Lung (tissue), 11 donors: ENCODE measurements at regions not wholly inside any gene's neighbourhood (a gene's known extent, or its start where the extent isn't known, plus 50 kb on each side); places are given as distances from the start of the nearest gene placed in this dataset.

Experiments used
- ATAC-seq: fragments of 200-7000 bp; cut with Tn5 transposase; one replicate; pipeline ENCODE4 v1.9.1; 2020; ENCODE audit warnings: moderate number of reproducible peaks; ENCODE audit not compliant: insufficient read depth, low FRiP score
- DNase-seq, 3 donors: peaks; one replicate each; pipeline ENCODE4 v3.0.0-alpha.2; 2013 to 2017
- H3K27ac ChIP-seq, 2 donors: one replicate each; pipeline ENCODE4 v1.5.1; 2013; ENCODE audit warnings: mild to moderate bottlenecking in 2 of 2, moderate library complexity in 2 of 2, control low read depth in 1 of 2, inconsistent platforms in 1 of 2, low read depth in 1 of 2, low read length in 1 of 2
- H3K27me3 ChIP-seq, 3 donors: one replicate each; pipeline ENCODE4 v1.5.1; 2013; ENCODE audit warnings: low read length in 2 of 3; ENCODE audit not compliant: control insufficient read depth in 3 of 3, insufficient read depth in 3 of 3
- H3K36me3 ChIP-seq, 4 donors: one replicate each; pipeline ENCODE4 v1.5.1; 2013; ENCODE audit warnings: low read length in 4 of 4, mild to moderate bottlenecking in 1 of 4, moderate library complexity in 1 of 4; ENCODE audit not compliant: control insufficient read depth in 4 of 4, insufficient read depth in 4 of 4
- H3K4me1 ChIP-seq, 5 donors: one replicate each; pipeline ENCODE4 v1.5.1; 2013; ENCODE audit warnings: low read length in 5 of 5, mild to moderate bottlenecking in 2 of 5, moderate library complexity in 1 of 5; ENCODE audit not compliant: control insufficient read depth in 5 of 5, insufficient read depth in 5 of 5
- H3K4me3 ChIP-seq: one replicate; pipeline ENCODE4 v1.5.1; 2013; ENCODE audit warnings: mild to moderate bottlenecking, control low read depth, moderate library complexity
- H3K9ac ChIP-seq, 2 donors: one replicate each; pipeline ENCODE4 v1.5.1; 2013; ENCODE audit warnings: low read length in 2 of 2, control low read depth in 1 of 2; ENCODE audit not compliant: insufficient read depth in 1 of 2
- H3K9me3 ChIP-seq, 4 donors: one replicate each; pipeline ENCODE4 v1.5.1; 2013; ENCODE audit warnings: low read length in 3 of 4, mild to moderate bottlenecking in 1 of 4, moderate library complexity in 1 of 4; ENCODE audit not compliant: control insufficient read depth in 4 of 4, insufficient read depth in 3 of 4
- WGBS, 2 donors: extraction: QIAGEN DNeasy Blood & Tissue Kit; methylation state at CpG; one replicate each; pipeline ENCODE4 v1.1.7; 2013; 5-methylcytosine and 5-hydroxymethylcytosine counted together
- TF ChIP-seq, protein P1 (sequence below): IDR thresholded peaks from 2 replicates; pipeline ENCODE4 v1.5.1; 2012; ENCODE audit warnings: mild to moderate bottlenecking; ENCODE audit errors: control extremely low read depth, extremely low read depth
- donor health status: control.
- donor health status: control.
- donor health status: Bipolar disorder and iron deficiency.
- donor health status: healthy.
- donor health status: DM: yes; HTN: yes; CAD: no.

DNA sequence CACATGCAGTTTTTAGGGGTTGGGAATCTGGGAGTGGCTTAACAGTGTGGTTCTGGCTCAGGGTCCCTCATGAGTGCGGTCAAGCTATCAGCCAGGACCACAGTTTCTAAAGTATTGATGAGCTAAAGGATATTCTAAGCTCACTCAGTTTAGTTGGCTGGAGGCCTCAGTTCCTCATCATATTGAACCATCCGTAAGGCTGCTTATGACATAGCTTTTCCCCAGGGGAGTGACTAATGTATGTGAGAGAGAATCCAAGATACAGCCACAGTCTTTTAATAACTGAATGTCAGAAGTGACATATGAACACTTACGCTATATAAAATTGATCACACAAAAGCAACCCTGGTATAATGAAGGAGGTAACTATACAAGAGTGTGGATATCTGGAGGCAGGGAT, 245.3 kb downstream of the POLR1F start:
- TF ChIP-seq, protein P1, sequence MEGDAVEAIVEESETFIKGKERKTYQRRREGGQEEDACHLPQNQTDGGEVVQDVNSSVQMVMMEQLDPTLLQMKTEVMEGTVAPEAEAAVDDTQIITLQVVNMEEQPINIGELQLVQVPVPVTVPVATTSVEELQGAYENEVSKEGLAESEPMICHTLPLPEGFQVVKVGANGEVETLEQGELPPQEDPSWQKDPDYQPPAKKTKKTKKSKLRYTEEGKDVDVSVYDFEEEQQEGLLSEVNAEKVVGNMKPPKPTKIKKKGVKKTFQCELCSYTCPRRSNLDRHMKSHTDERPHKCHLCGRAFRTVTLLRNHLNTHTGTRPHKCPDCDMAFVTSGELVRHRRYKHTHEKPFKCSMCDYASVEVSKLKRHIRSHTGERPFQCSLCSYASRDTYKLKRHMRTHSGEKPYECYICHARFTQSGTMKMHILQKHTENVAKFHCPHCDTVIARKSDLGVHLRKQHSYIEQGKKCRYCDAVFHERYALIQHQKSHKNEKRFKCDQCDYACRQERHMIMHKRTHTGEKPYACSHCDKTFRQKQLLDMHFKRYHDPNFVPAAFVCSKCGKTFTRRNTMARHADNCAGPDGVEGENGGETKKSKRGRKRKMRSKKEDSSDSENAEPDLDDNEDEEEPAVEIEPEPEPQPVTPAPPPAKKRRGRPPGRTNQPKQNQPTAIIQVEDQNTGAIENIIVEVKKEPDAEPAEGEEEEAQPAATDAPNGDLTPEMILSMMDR, result no peak
- H3K27me3 ChIP-seq, result peaks cover 0 to 15% (median 8%) of the 10 kb centered on the region in 3 donors
- H3K27ac ChIP-seq, result no peak overlapping the region
- no peak overlapping the region for H3K9ac ChIP-seq
- DNase-seq (no peak), ATAC-seq (no peak)
- no peaks in the 10 kb centered on the region for H3K9me3 ChIP-seq
- H3K4me1 ChIP-seq, result no peaks in the 10 kb centered on the region
- H3K4me3 ChIP-seq, result no peak overlapping the region
- 91 to 98% methylated on average over 3 of the region's 3 CpGs for WGBS, 2 donors
- no peaks in the 10 kb centered on the region for H3K36me3 ChIP-seq

DNA sequence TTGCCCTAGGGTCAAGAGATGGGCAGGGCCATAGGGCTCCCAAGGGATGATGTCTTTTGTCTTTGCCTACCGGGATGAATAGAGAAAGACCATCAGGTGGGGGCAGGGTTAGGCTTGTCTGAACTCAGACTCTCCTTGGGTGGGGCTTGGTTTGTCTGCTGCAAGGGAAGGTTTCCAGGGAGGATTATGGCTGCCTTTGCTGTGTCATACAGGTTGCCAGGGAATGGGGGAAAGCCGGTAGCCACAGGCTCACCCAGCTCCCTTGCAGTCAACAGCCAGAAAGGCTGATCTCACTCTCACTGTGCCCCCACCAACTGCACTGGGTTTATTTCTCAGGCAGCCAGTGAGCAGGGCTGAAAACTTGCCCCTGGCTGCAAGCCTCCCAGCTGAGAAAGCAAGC, 253.2 kb downstream of the POLR1F start:
- H3K27me3 ChIP-seq, result no peaks in the 10 kb centered on the region
- H3K9ac ChIP-seq, result no peak overlapping the region
- peaks cover 0 to 9% (median 6%) of the 10 kb centered on the region in 4 donors for H3K9me3 ChIP-seq
- no peak for ATAC-seq
- H3K4me1 ChIP-seq, result no peaks in the 10 kb centered on the region
- no peak overlapping the region for H3K4me3 ChIP-seq
- WGBS, 2 donors, result 38 to 43% methylated on average over 2 of the region's 2 CpGs
- H3K27ac ChIP-seq, result no peak overlapping the region
- no peak for DNase-seq
- no peaks in the 10 kb centered on the region for H3K36me3 ChIP-seq
- TF ChIP-seq, protein P1, result no peak

DNA sequence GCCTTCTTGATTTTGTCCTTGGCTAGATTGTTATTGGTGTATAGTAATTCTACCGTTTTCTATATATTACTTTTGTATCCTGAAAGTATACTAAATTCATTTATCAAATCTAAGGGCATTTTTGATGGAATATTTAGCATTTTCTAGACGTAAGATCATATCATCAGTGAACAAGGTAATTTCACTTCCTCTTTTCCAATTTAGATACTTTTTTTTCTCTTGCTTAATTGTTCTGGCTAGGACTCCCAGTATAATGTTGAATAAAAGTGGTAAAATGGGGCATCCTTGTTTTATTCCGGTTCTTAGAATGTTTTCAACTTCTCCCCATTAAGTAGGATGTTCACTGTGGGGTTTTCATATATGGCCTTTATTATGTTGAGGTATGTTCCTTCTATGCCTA, 260.7 kb downstream of the POLR1F start:
- Histone ChIP-seq H3K9me3 (peaks cover 0 to 4% (median 0%) of the 10 kb centered on the region in 4 donors), H3K4me3 (no peak overlapping the region), H3K27me3 (peaks cover 0 to 2% (median 0%) of the 10 kb centered on the region in 3 donors), H3K9ac (no peak overlapping the region), H3K4me1 (no peaks in the 10 kb centered on the region), H3K27ac (no peak overlapping the region), H3K36me3 (no peaks in the 10 kb centered on the region)
- no peak for DNase-seq
- WGBS, 2 donors, result 73 to 75% methylated on average over 3 of the region's 3 CpGs
- TF ChIP-seq, protein P1, result no peak
- no peak for ATAC-seq
